Skeletal muscle satellite cell (primary cell): ENCODE measurements at regions not wholly inside any gene's neighbourhood (a gene's known extent, or its start where the extent isn't known, plus 50 kb on each side); places are given as distances from the start of the nearest gene placed in this dataset.

Source experiments
- H3K27me3 ChIP-seq: 2 replicates; pipeline ENCODE4 v1.7.0; 2013; ENCODE audit warnings: low read length; ENCODE audit not compliant: control insufficient read depth, insufficient read depth
- H3K36me3 ChIP-seq: 2 replicates; pipeline ENCODE4 v1.7.0; 2013; ENCODE audit warnings: mild to moderate bottlenecking, control low read depth, low read length; ENCODE audit not compliant: insufficient read depth
- H3K4me1 ChIP-seq: 2 replicates; pipeline ENCODE4 v1.7.0; 2013; ENCODE audit warnings: low read length; ENCODE audit not compliant: control insufficient read depth, insufficient read depth
- H3K4me2 ChIP-seq: 2 replicates; pipeline ENCODE4 v1.7.0; 2013; ENCODE audit warnings: mild to moderate bottlenecking, low read length
- H3K4me3 ChIP-seq: 2 replicates; pipeline ENCODE4 v1.7.0; 2013; ENCODE audit warnings: low read length
- H3K9ac ChIP-seq: 2 replicates; pipeline ENCODE4 v1.7.0; 2013; ENCODE audit warnings: mild to moderate bottlenecking, low read depth, low read length, moderate library complexity
- H3K9me3 ChIP-seq: replicated peaks from 2 replicates; pipeline ENCODE4 v1.7.0; 2013; ENCODE audit warnings: mild to moderate bottlenecking, control low read depth, low read length

GRCh38 chr15:35872577-35872976, 326.6 kb upstream of the DPH6 start:
- H3K4me3 ChIP-seq, result no peak overlapping the region
- peaks cover 13% of the 10 kb centered on the region for H3K4me1 ChIP-seq
- H3K4me2 ChIP-seq, result no peak overlapping the region
- no peaks in the 10 kb centered on the region for H3K36me3 ChIP-seq
- H3K9ac ChIP-seq, result no peak overlapping the region
- no peaks in the 10 kb centered on the region for H3K27me3 ChIP-seq
- no peaks in the 10 kb centered on the region for H3K9me3 ChIP-seq

GRCh38 chr15:35874260-35874905, 328.4 kb upstream of the DPH6 start:
- H3K4me3 ChIP-seq, result no peak overlapping the region
- peaks cover 13% of the 10 kb centered on the region for H3K4me1 ChIP-seq
- H3K9ac ChIP-seq, result no peak overlapping the region
- H3K27me3 ChIP-seq, result no peaks in the 10 kb centered on the region
- no peaks in the 10 kb centered on the region for H3K36me3 ChIP-seq
- no peak overlapping the region for H3K4me2 ChIP-seq
- H3K9me3 ChIP-seq, result no peaks in the 10 kb centered on the region

GRCh38 chr15:35876762-35877161, 330.8 kb upstream of the DPH6 start:
- no peak overlapping the region for H3K4me3 ChIP-seq
- no peaks in the 10 kb centered on the region for H3K36me3 ChIP-seq
- no peak overlapping the region for H3K9ac ChIP-seq
- H3K4me1 ChIP-seq, result peaks cover 13% of the 10 kb centered on the region
- H3K27me3 ChIP-seq, result no peaks in the 10 kb centered on the region
- H3K9me3 ChIP-seq, result no peaks in the 10 kb centered on the region
- no peak overlapping the region for H3K4me2 ChIP-seq

GRCh38 chr15:35880896-35881295, 334.9 kb upstream of the DPH6 start:
- no peak overlapping the region for H3K4me2 ChIP-seq
- no peaks in the 10 kb centered on the region for H3K9me3 ChIP-seq
- no peaks in the 10 kb centered on the region for H3K36me3 ChIP-seq
- no peaks in the 10 kb centered on the region for H3K27me3 ChIP-seq
- H3K9ac ChIP-seq, result no peak overlapping the region
- no peaks in the 10 kb centered on the region for H3K4me1 ChIP-seq
- no peak overlapping the region for H3K4me3 ChIP-seq

- H3K4me1 ChIP-seq, result peaks cover 6% of the 10 kb centered on the region
- H3K27me3 ChIP-seq, result no peaks in the 10 kb centered on the region
- H3K9me3 ChIP-seq, result no peaks in the 10 kb centered on the region
- no peaks in the 10 kb centered on the region for H3K36me3 ChIP-seq
- no peak overlapping the region for H3K9ac ChIP-seq
- H3K4me3 ChIP-seq, result no peak overlapping the region
- H3K4me2 ChIP-seq, result no peak overlapping the region
These were observed 339.9 kb upstream of the DPH6 start for GRCh38 chr15:35885870-35886269.

GRCh38 chr15:35886765-35887164, 340.8 kb upstream of the DPH6 start:
- H3K27me3 ChIP-seq, result no peaks in the 10 kb centered on the region
- peaks cover 6% of the 10 kb centered on the region for H3K4me1 ChIP-seq
- no peak overlapping the region for H3K4me2 ChIP-seq
- H3K4me3 ChIP-seq, result no peak overlapping the region
- H3K9me3 ChIP-seq, result no peaks in the 10 kb centered on the region
- no peak overlapping the region for H3K9ac ChIP-seq
- H3K36me3 ChIP-seq, result no peaks in the 10 kb centered on the region

GRCh38 chr15:35888815-35889214, 342.9 kb upstream of the DPH6 start:
- no peaks in the 10 kb centered on the region for H3K27me3 ChIP-seq
- H3K4me1 ChIP-seq, result peaks cover 6% of the 10 kb centered on the region
- H3K4me2 ChIP-seq, result no peak overlapping the region
- no peaks in the 10 kb centered on the region for H3K9me3 ChIP-seq
- no peak overlapping the region for H3K9ac ChIP-seq
- H3K36me3 ChIP-seq, result no peaks in the 10 kb centered on the region
- H3K4me3 ChIP-seq, result no peak overlapping the region

GRCh38 chr15:35907511-35907910, 361.5 kb upstream of the DPH6 start:
- no peaks in the 10 kb centered on the region for H3K4me1 ChIP-seq
- no peak overlapping the region for H3K4me2 ChIP-seq
- no peak overlapping the region for H3K9ac ChIP-seq
- H3K36me3 ChIP-seq, result no peaks in the 10 kb centered on the region
- no peak overlapping the region for H3K4me3 ChIP-seq
- no peaks in the 10 kb centered on the region for H3K9me3 ChIP-seq
- no peaks in the 10 kb centered on the region for H3K27me3 ChIP-seq

GRCh38 chr15:35909414-35909813, 363.4 kb upstream of the DPH6 start:
- H3K27me3 ChIP-seq, result no peaks in the 10 kb centered on the region

GRCh38 chr15:35910227-35910626, 364.3 kb upstream of the DPH6 start:
- no peak overlapping the region for H3K4me2 ChIP-seq
- H3K36me3 ChIP-seq, result no peaks in the 10 kb centered on the region
- H3K9me3 ChIP-seq, result no peaks in the 10 kb centered on the region
- no peak overlapping the region for H3K9ac ChIP-seq
- H3K27me3 ChIP-seq, result no peaks in the 10 kb centered on the region
- H3K4me3 ChIP-seq, result no peak overlapping the region
- H3K4me1 ChIP-seq, result no peaks in the 10 kb centered on the region

More at GRCh38 chr15:35909414-35909813, 363.4 kb upstream of the DPH6 start:
- no peaks in the 10 kb centered on the region for H3K36me3 ChIP-seq
- no peak overlapping the region for H3K4me3 ChIP-seq
- no peak overlapping the region for H3K9ac ChIP-seq
- H3K4me2 ChIP-seq, result no peak overlapping the region
- no peaks in the 10 kb centered on the region for H3K9me3 ChIP-seq
- no peaks in the 10 kb centered on the region for H3K4me1 ChIP-seq

- no peak overlapping the region for H3K9ac ChIP-seq
- H3K27me3 ChIP-seq, result no peaks in the 10 kb centered on the region
- no peaks in the 10 kb centered on the region for H3K36me3 ChIP-seq
- no peak overlapping the region for H3K4me3 ChIP-seq
- H3K4me2 ChIP-seq, result no peak overlapping the region
- H3K4me1 ChIP-seq, result no peaks in the 10 kb centered on the region
- H3K9me3 ChIP-seq, result no peaks in the 10 kb centered on the region
These were observed 365.2 kb upstream of the DPH6 start for GRCh38 chr15:35911052-35911777.

GRCh38 chr15:35912196-35912595, 366.2 kb upstream of the DPH6 start:
- no peak overlapping the region for H3K9ac ChIP-seq
- no peaks in the 10 kb centered on the region for H3K4me1 ChIP-seq
- no peak overlapping the region for H3K4me2 ChIP-seq
- no peaks in the 10 kb centered on the region for H3K27me3 ChIP-seq
- no peak overlapping the region for H3K4me3 ChIP-seq
- H3K9me3 ChIP-seq, result no peaks in the 10 kb centered on the region
- H3K36me3 ChIP-seq, result no peaks in the 10 kb centered on the region
